GM19099 (cell line): ENCODE measurements at regions not wholly inside any gene's neighbourhood (a gene's known extent, or its start where the extent isn't known, plus 50 kb on each side); places are given as distances from the start of the nearest gene placed in this dataset.

Experiments used
- POLR2A ChIP-seq: IDR thresholded peaks from 3 replicates; pipeline ENCODE4 v1.6.1; 2011; ENCODE audit warnings: low read depth; ENCODE audit not compliant: insufficient read length; ENCODE audit errors: extremely low read depth

DNA sequence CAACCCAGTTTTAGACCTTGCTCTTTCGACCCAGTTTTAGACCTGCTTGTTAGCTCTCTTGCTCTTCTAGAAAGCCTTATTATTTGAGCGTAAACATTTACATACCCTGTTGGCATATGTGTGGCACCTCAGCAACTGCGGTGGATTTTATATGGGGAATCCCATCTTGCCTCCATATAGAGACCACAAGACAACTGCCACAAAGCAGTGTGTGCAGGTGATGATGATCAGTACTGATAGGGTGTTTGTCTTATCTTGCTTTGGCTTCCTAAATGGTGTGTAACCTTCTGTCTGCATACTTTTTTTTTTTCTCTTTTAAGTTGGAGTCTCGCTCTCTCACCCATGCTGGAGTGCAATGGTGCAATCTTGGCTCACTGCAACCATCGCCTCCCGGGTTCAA, 1270.8 kb downstream of the MRPL39 start:
- no peak for TF ChIP-seq POLR2A

DNA sequence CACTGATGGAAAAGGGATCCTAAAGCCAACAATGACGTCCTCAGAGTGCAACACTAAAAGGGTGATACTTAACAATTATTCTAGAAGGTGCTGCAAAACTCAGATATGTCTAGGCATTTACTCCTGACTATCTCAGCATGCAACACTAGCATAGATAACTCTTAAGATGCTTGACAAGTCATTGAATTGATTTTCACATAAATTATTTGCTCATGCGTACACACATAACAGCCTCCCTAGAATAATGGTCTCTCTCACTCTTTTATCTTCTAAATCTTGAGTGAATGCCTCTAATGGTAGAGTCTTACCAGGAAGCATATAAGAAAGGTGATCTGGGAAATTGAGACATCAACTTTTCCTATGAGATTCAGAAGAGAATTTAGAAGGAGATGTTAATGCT, 1283.7 kb downstream of the MRPL39 start:
- no peak for TF ChIP-seq POLR2A

DNA sequence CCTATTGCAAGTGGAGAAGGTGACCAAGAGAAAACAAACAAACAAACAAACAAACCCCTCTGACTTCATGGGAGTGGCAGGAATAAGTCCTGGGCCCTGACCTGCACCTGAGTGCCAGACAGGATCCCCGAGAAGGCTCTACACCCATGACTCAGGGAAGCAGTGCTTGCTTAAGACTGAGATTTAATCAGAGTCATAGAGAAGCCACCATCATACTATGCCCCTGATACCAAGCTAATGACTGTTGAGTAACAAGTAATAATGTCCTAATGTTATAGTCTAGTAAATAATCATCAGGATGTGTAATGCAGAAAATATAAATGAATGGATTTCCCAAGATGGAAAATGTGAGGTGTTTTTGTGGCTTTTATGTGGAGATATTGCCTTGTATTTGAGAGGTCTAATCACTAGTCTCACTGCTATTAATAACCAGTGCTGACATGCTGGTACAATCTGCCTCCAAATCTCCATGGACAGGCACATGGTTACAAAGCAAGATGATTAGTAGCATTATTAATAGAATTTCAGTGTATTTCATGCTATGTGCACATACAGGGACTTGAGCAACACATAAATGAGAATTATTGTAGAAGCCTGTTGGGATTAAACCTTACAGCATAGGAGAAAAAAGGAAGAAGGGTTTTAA, 1290.9 kb downstream of the MRPL39 start:
- no peak for TF ChIP-seq POLR2A

DNA sequence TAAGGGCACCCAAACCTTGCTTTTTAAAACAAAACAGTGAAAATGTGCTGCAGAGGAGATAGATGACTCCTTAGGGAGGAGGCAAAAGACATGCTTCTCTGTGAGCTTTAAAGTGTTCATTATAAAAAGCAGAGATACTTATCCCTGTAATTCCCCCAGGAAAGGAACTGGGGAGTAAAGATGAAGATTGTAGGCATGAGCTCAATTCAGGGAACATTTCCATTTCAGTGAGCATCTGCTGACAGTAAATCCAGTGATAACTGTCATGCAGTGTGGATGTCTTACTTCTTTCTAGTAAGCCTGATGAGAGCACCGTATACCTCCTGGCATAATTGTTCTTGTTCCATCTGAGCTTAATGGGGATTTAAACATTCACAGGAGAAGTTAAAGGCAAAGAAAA, 1296.5 kb downstream of the MRPL39 start:
- no peak for TF ChIP-seq POLR2A

DNA sequence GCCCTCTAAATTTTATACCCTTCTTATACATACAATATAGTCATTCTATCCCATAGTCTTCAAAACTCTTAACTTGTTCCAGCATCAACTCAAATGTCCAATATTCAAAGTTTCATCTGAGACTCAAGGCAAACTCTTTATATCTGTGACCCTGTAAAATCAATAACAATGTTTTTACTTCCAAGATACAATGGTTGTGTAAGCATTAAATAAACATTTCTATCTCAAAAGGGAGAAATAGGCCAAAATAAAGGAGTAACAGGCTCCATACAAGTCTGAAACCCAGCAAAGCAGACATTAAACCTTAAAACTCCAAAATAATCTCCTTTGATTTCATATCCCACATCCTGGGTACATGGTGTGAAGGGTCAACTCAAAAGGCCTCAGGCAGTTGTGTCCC, 1299.1 kb downstream of the MRPL39 start:
- no peak for TF ChIP-seq POLR2A

DNA sequence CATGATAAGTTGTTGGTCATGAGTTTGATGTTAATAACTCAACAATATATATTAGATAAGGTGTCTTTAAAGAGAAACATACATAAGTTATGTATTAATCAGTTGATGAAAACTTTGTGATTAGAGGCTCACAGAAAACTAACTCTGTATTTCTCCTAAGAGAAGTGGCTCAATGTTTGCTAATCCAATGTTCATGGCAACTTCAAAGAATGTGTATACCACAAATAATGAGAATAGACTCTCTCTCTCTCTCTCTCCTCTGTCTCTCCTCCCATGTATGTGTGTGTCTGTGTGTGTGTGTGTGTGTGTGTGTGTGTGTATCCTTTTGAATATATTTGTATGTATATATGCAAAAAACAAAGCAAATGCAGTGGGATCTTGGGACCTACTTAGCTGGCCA, 1304.9 kb downstream of the MRPL39 start:
- TF ChIP-seq POLR2A: no peak

DNA sequence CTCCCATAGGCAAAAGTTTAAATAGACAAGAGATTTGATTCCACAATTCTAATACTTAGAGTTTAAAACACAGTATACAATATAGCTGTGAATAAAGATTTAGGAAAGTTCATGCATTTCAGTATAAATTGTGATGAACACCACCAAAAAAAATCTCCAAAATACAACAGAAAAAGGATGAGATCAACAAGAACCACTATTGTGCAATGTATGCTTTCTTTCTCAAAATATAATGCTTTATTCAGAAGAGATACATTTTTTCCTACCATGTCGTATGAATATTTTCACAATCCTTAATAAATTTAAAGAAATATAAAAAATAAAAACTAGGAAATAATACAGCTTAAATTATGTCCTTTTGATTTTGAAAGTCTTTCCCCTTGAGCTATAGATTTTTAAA, 1309.2 kb downstream of the MRPL39 start:
- no peak for TF ChIP-seq POLR2A

DNA sequence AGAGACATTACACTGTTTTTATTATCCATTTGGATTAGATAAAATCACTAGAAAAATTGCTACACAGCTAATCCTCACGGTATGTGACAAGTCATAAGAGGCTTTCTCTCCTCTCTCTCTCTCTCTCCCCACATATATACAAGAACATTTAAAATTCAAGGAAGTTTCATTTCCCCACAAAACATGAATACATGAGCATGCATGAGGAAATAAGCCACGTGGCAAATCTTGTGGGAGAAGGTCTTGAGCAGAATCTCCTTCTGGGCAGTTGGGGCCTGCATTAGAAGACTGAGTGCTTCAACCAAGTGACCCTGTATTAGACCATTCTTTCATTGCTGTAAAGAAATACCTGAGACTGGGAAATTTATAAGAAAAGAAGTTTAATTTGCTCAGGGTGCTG, 1313.1 kb downstream of the MRPL39 start:
- TF ChIP-seq POLR2A: no peak

DNA sequence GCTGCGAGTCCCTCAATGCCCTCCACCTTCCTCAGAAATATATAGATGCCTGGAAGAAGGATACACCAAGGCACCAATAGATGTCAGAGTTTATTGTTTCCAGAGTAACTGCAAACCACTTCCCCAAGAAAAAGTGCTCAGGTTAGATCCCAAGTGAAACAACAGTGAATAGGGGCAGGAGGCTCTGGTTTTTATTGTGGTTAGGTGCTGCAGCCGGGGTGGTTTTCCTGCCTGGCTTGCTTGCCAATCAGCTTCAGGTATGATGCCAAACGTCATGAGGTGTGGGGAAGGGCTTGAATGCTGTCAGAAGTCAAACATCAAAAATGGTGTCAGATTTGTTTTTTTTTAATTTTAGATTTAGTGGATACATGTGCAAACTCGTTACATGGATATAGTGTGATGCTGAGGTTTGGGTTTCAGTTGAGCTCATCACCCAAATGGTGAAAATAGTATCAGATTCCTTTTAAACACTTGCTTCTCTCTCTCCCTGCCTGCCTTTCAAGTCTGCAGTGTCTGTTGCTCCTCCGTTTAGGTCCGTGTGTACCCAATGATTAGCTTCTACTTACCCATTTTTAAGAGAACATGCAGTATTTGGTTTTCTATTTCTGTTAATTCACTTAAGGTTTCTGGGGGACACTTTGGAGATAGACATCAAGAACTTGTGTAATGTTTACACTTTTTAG, 1317.0 kb downstream of the MRPL39 start:
- TF ChIP-seq POLR2A: no peak

DNA sequence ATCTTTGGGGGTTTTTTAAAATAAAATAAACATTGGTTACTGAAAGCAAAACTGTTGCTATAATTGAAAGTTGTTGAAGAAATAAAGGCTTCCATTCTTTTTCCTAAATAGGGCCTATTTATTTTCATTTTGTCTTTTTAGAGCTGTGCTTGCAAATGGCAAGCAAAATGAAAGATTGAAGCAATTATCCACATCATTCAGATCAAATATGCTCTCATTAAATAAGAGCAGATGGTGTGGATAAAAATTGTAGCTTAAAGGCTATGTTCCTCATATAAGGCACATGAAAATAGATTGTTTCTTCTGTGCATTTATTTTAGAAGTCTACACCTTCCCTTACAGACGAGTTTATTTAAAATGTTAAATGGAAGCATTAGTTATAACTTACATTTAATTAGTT, 1317.7 kb downstream of the MRPL39 start:
- TF ChIP-seq POLR2A: no peak

DNA sequence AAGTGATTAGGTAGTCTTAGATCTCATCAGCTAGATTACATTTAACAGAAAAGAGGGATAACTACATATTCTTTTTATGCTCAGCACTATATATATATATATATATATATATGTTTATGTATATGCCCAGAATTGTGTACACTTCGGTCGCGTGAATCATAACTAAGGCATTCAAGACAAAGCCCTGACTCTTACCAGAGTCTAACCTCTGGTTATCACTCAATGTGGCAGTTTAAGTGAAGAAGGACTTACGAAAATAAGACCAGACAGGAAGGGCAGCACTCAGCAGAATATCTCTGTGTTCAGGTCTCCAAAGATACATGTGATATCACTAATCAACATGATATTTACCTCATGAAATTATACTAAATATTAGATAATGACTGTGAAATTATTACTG, 1326.7 kb downstream of the MRPL39 start:
- TF ChIP-seq POLR2A: no peak

DNA sequence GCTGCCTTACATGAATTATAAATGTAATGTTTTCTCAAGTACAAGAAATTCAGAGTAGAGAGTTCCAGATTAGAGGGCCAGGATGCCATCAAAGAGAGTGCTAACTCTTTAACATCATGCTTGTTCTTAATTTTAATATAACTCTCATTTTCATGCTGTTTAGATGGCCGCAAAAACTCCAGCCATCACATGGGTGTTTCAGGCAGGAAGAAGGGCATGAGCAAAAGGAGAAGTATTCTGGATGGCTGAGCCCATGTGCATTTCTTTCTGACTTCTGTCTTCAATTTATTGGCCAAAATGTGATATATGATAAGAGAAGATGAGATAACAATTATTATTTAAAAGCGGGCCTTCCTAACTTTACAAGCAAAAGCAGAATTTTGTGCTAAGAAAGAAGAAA, 1328.6 kb downstream of the MRPL39 start:
- TF ChIP-seq POLR2A: no peak

DNA sequence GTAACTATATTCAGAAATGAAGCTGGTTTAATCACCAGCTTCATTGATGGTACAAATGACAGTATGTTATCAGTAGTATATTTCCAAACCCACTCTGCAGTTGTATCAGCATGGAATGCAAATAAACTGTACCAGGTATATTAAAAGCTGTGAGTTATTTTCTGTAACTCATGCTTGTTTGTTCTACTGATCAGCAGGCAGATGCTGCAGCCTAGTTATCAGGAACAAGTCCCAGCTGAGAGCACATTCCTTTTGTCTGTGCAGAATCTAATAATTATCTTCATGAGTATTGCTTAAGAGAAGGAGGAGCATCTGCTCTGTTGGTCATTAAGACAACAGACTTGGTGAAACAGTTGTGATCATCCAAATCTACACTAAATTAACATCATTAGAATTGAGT, 1331.1 kb downstream of the MRPL39 start:
- TF ChIP-seq POLR2A: no peak

DNA sequence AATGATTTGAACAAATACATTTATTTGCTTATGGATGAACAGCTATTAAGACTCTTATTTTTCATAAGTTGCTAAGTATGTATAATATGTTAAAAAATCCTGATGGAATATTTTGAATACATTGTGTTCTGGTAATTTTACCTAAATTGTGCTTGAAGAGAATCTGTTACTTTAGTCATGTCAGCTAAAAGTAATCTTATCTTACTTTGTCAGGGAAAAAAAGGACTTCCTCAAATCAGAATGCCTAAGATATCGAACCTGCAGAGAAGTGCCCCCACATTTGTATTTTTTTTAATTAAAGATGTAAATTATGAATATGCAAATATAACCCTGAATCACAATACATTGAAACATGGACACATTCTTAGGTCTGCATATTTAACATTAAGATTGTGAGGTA, 1331.7 kb downstream of the MRPL39 start:
- TF ChIP-seq POLR2A: no peak

DNA sequence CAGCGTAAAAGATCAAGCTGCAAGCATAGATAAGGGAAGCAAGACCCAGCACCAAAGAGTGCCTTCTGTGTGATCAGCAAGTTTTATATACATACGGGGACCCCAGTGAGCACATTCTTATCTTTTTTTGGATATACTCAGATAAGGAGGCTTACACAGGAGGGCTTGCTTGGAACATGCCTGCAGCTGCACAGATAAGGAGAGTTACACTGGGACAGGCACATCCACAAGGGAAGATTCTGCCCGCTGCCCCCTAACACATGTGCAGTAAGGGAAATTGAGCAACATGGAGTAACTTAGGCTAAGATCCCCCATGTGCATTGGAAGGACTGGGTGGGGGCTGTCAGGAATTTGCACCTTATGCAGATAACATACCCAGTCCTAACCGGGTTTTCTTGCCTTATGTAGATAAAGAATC, 1334.8 kb downstream of the MRPL39 start:
- TF ChIP-seq POLR2A: no peak

DNA sequence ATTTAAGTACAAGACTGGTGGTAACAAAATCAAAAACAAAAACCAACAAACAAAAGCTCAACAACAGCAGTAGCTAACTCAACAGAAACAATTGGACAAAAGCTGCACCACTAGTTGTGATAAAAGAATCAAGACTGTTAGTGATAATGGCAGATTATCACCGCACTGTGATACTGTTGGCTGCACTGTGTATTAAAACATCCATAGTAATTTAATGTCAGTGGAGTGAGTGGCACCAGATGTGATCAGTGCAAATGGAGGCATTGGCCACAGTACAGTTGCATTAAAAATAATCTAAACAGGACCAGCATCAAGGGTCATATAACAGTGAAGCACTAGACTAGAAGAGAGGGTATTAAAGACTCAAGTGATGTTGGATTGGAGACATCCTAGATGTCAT, 1341.3 kb downstream of the MRPL39 start:
- no peak for TF ChIP-seq POLR2A

DNA sequence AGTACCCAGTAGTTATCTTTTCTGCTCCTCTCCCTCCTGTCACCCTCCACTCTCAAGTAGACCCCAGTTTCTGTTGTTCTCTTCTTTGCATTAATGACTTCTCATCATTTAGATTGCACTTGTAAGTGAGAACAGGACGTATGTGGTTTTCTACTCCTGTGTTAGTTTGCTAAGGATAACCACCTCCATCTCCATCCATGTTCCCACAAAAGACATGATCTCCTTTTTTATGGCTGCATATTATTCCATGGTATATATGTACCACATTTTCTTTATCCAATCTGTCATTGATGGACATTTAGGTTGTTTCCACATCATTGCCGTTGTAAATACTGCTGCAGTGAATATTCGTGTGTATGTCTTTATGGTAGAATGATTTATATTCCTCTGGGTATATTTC, 1346.5 kb downstream of the MRPL39 start:
- no peak for TF ChIP-seq POLR2A

DNA sequence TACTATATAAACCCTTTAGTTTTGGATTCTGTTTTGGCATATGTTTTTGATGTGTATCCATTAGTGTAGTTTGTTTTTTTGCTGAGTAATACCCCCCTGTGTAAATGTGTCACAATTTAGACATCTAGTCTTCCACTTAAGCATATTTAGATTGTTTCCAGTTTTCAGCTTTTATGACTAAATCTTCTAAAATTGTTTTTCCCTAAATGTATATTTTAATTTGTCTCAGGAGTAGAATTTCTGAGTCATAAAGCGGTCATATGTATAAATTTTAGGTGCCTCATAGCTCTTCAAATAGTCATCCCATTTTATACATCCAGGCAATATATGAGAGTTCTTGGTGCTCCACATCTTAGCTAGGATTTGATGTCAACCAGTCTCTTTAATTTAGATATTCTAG, 1348.0 kb downstream of the MRPL39 start:
- TF ChIP-seq POLR2A: no peak

DNA sequence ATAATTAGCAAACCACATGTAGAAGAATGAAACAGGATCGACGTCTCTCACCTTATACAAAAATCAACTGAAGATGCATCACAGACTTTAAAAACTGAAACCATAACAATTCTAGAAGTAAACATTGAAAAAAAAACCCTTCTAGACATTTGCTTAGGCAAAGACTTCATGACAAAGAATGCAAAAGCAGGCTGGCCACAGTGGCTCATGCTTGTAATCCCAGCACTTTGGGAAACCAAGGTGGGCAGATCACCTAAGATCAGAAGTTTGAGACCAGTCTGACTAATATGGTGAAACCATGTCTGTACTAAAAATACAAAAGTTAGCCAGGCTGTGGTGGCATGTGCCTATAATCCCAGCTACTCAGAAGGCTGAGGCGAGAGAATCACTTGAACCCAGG, 1351.7 kb downstream of the MRPL39 start:
- TF ChIP-seq POLR2A: no peak
